OCI-LY7 (cell line): ENCODE measurements at regions not wholly inside any gene's neighbourhood (a gene's known extent, or its start where the extent isn't known, plus 50 kb on each side); places are given as distances from the start of the nearest gene placed in this dataset.

Source experiments
- CTCF ChIP-seq: fragments of 200-600 bp; sonication (generic); conservative IDR thresholded peaks from 2 replicates; pipeline ENCODE4 v1.5.1; 2014; ENCODE audit warnings: mild to moderate bottlenecking, antibody characterized with exemption, low read length, moderate library complexity, mixed read lengths
- EZH2phosphoT487 ChIP-seq: fragments of 200-600 bp; sonication (generic); IDR thresholded peaks from 2 replicates; pipeline ENCODE4 v1.6.1; 2018; ENCODE audit warnings: low read depth, borderline replicate concordance, mild to moderate bottlenecking, mixed run types, antibody characterized with exemption, low read length, moderate library complexity, mixed read lengths

DNA sequence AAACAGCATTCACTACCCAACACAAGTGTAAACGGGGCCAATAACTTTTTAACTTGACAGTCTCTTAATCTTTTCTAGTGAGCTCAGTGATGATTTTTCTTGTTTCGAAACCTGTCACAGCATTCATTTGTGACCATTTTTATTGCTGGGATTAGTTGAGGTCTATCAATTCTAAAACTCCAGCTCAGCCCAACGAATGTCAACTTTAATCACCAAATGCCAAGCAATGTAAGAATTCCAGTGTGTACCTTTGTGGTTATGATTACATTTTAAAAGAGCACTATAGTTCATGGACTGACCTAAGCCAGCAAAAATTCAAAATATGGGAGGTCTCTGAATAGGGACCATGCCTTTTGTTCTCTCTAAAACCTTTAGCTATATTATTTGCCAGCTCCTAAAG, 694.3 kb upstream of the SGCG start:
- TF ChIP-seq CTCF (no peak), EZH2phosphoT487 (no peak)
